Subcutaneous abdominal adipose tissue (tissue), 5 donors: ENCODE measurements at regions not wholly inside any gene's neighbourhood (a gene's known extent, or its start where the extent isn't known, plus 50 kb on each side); places are given as distances from the start of the nearest gene placed in this dataset.
"Not testable (repeated sequence)": the region's sequence is repeated elsewhere in the genome, so short reads cannot be mapped to it uniquely, and the experiment has no call there.

Experiments used
- H3K27ac ChIP-seq: one replicate; pipeline ENCODE4 v1.7.0; 2013; ENCODE audit warnings: low read depth, mild to moderate bottlenecking, inconsistent platforms, low read length, moderate library complexity
- H3K27me3 ChIP-seq, 5 donors: one replicate each; pipeline ENCODE4 v1.7.0; 2013; ENCODE audit warnings: low read length in 5 of 5, inconsistent platforms in 1 of 5; ENCODE audit not compliant: control insufficient read depth in 5 of 5, insufficient read depth in 4 of 5
- H3K36me3 ChIP-seq, 5 donors: one replicate each; pipeline ENCODE4 v1.7.0; 2013; ENCODE audit warnings: low read length in 5 of 5; ENCODE audit not compliant: control insufficient read depth in 5 of 5, insufficient read depth in 5 of 5
- H3K4me1 ChIP-seq, 5 donors: one replicate each; pipeline ENCODE4 v1.7.0; 2013; ENCODE audit warnings: low read length in 5 of 5, mild to moderate bottlenecking in 3 of 5, moderate library complexity in 1 of 5; ENCODE audit not compliant: control insufficient read depth in 5 of 5, insufficient read depth in 5 of 5
- H3K4me3 ChIP-seq, 5 donors: one replicate each; pipeline ENCODE4 v1.7.0; 2013; ENCODE audit warnings: low read length in 5 of 5, low read depth in 1 of 5
- H3K9ac ChIP-seq, 5 donors: one replicate each; pipeline ENCODE4 v1.7.0; 2013; ENCODE audit warnings: low read length in 5 of 5, mild to moderate bottlenecking in 4 of 5, moderate library complexity in 3 of 5
- H3K9me3 ChIP-seq, 5 donors: one replicate each; pipeline ENCODE4 v1.7.0; 2013; ENCODE audit warnings: low read length in 5 of 5; ENCODE audit not compliant: control insufficient read depth in 5 of 5
- donor health status: healthy.
- donor health status: healthy.
- donor health status: healthy.
- donor health status: healthy.
- donor health status: healthy.

DNA sequence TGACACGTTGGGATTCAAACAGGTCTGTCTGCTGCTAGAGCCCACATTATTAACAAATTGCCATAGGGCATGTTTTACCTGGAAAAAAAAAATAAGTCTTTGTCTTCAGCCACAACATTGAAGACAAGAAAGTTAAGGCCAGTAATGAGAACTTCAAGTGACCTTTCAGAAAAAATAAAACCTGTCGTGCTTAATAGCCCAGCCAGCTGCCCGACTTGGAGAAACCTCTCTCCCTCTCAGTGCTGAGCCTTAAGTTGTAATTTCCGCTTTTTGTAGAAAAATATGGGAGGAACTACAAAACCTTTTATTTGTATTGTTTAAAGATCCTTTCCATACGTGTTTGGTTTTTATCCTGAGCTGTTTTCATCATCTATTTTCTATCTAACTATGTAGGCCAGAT is 454.3 kb upstream of the SLITRK6 start:
- H3K9me3 ChIP-seq, H3K4me3 ChIP-seq, H3K4me1 ChIP-seq, H3K27me3 ChIP-seq, H3K27ac ChIP-seq, H3K9ac ChIP-seq, H3K36me3 ChIP-seq: not testable (repeated sequence)

DNA sequence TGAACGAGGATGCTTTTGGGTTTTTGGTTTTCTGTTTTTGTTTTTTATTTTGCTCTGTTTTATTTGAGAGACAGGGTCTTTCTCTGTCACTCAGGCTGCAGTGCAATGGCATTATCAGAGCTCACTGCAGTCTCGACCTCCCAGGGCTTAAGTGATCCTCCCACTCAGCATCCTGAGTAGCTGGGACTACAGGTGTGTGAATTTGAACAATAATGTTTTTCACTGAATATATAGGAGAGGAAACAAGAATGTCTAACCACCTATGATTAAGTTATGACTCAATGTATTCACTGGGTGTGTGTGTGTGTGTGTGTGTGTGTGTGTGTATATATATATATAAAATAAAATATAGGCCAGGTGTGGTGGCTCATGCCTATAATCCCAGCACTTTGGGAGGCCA is 456.6 kb upstream of the SLITRK6 start:
- not testable (repeated sequence) for H3K9me3 ChIP-seq, H3K36me3 ChIP-seq, H3K27ac ChIP-seq, H3K9ac ChIP-seq, H3K4me1 ChIP-seq, H3K4me3 ChIP-seq, H3K27me3 ChIP-seq

DNA sequence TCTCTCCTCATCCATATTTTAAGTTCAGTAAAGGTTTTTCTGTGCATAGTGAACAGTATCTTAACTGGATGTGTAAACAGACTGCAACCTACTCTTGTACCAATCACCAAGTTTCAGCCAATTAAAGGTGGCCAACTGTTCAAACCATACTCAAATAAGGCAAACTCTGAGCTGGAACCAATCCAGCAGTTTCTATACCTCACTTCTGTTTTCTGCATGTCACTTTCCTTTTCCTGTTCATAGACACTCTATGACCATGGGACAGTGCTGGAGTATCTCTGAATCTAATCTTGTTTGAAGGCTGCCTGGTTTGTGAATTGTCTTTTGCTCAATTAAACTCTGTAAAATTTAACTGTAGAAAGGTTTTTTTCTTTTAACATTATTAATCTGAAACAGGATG is 470.3 kb upstream of the SLITRK6 start:
- H3K9me3 ChIP-seq, result no peaks in the 10 kb centered on the region
- H3K4me3 ChIP-seq, result no peak overlapping the region
- no peak overlapping the region for H3K27ac ChIP-seq
- H3K9ac ChIP-seq, result no peak overlapping the region
- H3K36me3 ChIP-seq, result no peaks in the 10 kb centered on the region
- no peaks in the 10 kb centered on the region for H3K4me1 ChIP-seq
- H3K27me3 ChIP-seq, result no peaks in the 10 kb centered on the region

DNA sequence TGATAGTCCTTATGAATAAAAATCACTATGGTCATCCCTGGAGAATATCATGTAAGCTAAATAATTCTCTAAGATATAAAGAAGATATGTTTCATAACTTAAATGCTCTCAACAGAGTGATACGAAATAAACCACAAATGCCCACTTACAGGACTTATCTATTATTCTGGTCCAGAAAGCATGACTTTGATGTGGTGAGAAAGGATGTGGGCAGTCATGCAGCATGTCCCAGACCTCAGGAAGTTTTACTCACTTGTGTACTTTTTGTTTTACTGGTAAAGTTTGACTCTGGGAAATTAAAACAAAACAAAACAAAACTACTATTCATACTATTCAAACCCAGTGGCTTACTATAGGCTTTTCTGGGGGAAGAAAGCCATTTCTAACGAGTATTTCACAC is 483.2 kb upstream of the SLITRK6 start:
- Histone ChIP-seq H3K9me3 (no peaks in the 10 kb centered on the region), H3K27ac (no peak overlapping the region), H3K9ac (no peak overlapping the region), H3K4me1 (peaks cover 0 to 7% (median 0%) of the 10 kb centered on the region in 5 donors), H3K4me3 (no peak overlapping the region), H3K27me3 (no peaks in the 10 kb centered on the region), H3K36me3 (no peaks in the 10 kb centered on the region)

DNA sequence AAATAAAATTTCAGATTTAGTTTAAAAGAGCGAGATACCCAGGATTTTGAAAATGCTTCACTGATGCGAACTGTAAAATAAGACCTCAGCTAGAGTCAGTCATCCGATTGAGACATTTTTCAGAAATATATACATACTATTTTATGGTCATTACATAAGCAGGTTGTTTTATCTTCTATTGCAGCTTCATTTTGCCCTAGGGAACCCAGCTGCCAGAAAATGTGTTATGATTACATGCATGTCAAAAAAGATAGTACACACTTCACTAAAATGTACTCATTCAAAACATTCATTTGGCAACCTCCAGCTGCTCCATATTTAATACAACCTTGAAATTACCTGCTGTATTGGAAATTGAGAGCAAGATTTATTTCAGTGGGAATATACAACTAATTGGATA is 483.8 kb upstream of the SLITRK6 start:
- Histone ChIP-seq H3K9me3 (no peaks in the 10 kb centered on the region), H3K4me3 (no peak overlapping the region), H3K36me3 (no peaks in the 10 kb centered on the region), H3K27ac (no peak overlapping the region), H3K9ac (no peak overlapping the region), H3K27me3 (no peaks in the 10 kb centered on the region), H3K4me1 (peaks cover 0 to 7% (median 0%) of the 10 kb centered on the region in 5 donors)

DNA sequence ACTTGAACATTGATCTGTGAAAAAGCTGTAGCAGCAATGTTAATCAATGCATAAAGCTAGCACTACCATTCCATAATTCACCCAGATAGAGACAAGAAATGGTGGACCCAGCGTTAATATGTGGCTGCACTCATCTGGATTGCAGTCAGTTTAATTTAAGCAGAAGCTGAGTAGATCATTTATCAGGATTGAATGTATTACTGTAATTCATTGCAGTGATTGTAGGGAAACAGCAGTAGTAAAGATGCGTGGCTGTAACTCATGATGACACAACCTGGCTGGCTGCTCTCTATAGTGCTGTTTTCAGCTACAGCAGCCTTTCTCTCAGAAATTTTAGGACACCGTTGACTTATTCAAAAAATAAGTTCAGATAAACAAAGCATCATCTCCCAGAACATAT is 499.5 kb upstream of the SLITRK6 start:
- H3K9me3 ChIP-seq, result no peaks in the 10 kb centered on the region
- H3K36me3 ChIP-seq, result no peaks in the 10 kb centered on the region
- no peak overlapping the region for H3K9ac ChIP-seq
- no peak overlapping the region for H3K27ac ChIP-seq
- H3K4me1 ChIP-seq, result no peaks in the 10 kb centered on the region
- H3K27me3 ChIP-seq, result no peaks in the 10 kb centered on the region
- H3K4me3 ChIP-seq, result no peak overlapping the region

DNA sequence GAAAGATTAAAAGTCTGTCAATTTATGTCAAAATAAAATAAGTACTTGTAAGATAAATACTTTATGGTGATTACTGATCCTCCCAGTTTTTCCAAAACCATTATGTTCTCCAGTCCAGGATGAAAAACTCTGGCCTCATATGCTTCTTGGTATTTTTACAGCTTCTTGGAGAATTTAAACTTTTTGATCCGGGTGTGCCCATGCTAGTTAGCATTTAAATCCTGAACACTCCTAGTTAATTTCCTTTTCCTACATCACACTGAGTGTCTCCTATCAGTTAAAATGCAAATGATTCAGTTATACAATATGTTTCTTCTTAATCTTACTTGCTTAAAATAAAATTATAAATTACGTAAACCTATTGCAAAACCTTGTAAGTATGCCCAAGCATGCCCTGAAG is 499.9 kb upstream of the SLITRK6 start:
- H3K27me3 ChIP-seq, result no peaks in the 10 kb centered on the region
- H3K27ac ChIP-seq, result no peak overlapping the region
- H3K9me3 ChIP-seq, result no peaks in the 10 kb centered on the region
- H3K4me3 ChIP-seq, result no peak overlapping the region
- H3K9ac ChIP-seq, result no peak overlapping the region
- no peaks in the 10 kb centered on the region for H3K36me3 ChIP-seq
- no peaks in the 10 kb centered on the region for H3K4me1 ChIP-seq

DNA sequence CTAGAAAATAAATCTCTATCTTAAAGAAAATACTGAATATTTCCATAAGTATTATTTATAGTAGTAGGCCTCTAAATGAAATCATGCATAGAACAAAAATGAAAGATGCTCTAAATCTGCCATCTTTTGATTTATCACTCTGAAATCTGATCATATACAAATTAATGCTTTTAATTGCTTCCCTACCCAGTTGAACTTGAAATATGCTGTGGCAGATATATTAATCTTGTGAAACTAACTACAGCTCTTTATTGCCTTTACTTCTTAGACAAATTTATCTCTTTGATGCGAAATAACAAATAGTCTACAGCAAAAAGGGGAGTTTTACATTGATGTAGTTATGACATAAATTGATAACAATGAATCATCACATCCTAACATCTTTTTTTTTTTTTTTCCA is 510.7 kb upstream of the SLITRK6 start:
- H3K36me3 ChIP-seq, result no peaks in the 10 kb centered on the region
- no peaks in the 10 kb centered on the region for H3K27me3 ChIP-seq
- H3K27ac ChIP-seq, result no peak overlapping the region
- no peaks in the 10 kb centered on the region for H3K4me1 ChIP-seq
- H3K9me3 ChIP-seq, result no peaks in the 10 kb centered on the region
- no peak overlapping the region for H3K4me3 ChIP-seq
- no peak overlapping the region for H3K9ac ChIP-seq

DNA sequence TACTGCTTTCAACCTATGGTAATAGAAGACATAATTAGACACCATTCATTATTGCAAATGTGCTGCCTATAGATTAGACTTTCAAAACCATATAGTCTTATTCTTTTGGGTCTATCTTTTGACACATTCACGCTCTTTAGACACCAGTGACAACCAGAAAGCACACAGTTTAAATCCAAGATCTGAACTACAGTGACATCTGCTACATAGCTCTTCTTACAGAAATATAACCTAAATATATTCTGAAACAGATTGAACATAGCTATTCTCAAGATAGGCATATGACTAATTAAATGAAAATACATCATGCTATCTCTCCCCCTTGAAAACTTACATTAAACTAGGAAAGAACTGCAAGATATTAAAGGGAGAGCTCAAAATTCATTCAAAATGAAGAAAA is 514.2 kb upstream of the SLITRK6 start:
- Histone ChIP-seq H3K4me3 (no peak overlapping the region), H3K27me3 (no peaks in the 10 kb centered on the region), H3K9me3 (no peaks in the 10 kb centered on the region), H3K36me3 (no peaks in the 10 kb centered on the region), H3K27ac (no peak overlapping the region), H3K9ac (no peak overlapping the region), H3K4me1 (no peaks in the 10 kb centered on the region)

DNA sequence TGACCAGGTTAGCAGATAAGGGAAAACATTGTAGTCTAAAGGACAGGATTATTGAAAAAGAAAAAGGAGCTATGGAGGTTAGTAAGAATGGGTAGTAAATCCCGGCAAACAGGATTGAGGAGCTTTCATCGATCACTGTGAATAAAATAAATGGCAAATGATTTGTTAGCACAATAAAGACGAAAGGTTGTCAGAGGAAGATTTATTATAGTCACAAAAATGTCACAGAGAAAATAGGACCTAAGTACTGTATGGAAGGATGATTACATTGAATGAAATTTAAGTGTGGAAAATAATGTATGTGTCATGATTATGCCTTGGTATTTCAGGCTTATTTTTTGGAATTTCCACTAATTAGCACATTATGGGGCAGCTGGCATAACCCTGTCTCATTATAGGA is 519.2 kb upstream of the SLITRK6 start:
- no peaks in the 10 kb centered on the region for H3K4me1 ChIP-seq

DNA sequence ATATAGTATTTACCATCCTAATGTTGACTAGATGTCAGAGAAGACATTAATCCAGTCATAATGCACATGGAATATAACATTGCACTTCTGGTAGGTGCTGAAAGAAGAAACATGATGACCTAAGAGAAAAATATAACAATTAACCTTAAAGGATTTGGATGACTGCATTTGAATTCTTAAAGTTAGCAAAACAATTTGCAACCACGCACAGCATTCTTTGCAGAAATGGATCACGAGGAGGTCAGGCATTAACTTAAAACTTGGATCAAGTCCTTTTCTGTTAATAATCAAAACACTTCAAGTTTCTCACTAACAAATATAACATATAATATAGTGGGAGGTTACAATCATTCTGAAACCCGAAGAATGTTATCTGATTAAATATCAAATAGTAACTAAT is 525.0 kb upstream of the SLITRK6 start:
- no peak overlapping the region for H3K9ac ChIP-seq
- no peaks in the 10 kb centered on the region for H3K27me3 ChIP-seq
- H3K27ac ChIP-seq, result no peak overlapping the region
- H3K4me1 ChIP-seq, result no peaks in the 10 kb centered on the region
- no peaks in the 10 kb centered on the region for H3K36me3 ChIP-seq
- peaks cover 0 to 2% (median 0%) of the 10 kb centered on the region in 5 donors for H3K9me3 ChIP-seq
- H3K4me3 ChIP-seq, result no peak overlapping the region

More for the DNA sequence above, 519.2 kb upstream of the SLITRK6 start:
- Histone ChIP-seq H3K4me3 (no peak overlapping the region), H3K9me3 (no peaks in the 10 kb centered on the region), H3K9ac (no peak overlapping the region), H3K27ac (no peak overlapping the region), H3K27me3 (no peaks in the 10 kb centered on the region), H3K36me3 (no peaks in the 10 kb centered on the region)
